ENCODE measurements at regions not wholly inside any gene's neighbourhood (a gene's known extent, or its start where the extent isn't known, plus 50 kb on each side); places are given as distances from the start of the nearest gene placed in this dataset.

DNA sequence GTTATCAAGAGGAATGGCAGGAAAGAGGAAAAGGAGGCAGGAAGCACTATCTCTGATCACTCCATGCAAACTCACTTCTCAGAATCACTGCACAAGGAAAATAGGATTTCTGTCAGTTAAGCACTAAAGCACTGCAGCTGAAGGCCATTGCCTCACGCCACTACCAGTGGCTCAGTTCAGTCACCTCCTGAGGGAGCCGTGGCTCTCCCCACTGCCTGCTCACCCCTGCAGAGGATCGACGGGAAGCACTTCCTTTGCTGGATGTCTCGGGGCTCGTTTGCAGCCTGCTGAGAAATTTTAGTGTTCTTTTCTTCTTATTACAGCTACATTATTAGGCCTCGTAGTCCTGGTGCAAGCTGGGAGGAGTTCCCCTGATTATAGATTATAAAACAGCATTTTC lies 90.1 kb upstream of the ADCY1 start:
- no peak overlapping the region for H3K4me3 ChIP-seq (ENCODE audit: low read length)

DNA sequence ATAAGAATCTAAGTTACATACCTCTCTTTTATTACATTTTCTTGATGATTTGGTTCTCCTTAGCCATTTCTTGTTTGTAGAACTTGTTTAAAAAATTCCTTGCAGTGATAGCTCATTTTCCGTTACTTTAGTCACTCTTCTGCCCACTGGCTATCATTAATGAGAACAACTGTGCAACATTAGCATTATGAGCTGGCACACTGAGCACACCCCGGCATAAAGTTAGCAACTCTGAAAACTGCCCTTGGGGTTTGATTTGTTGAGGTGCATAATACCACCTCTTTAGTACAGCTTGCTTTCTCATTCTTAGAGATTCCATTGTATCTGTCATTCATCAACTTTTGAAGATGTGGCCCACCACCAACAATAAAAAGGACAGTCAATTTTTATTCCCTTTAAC lies 87.6 kb upstream of the ADCY1 start:
- no peak overlapping the region for H3K4me3 ChIP-seq (ENCODE audit: low read length)
- no peak for DNase-seq (ENCODE audit: low read depth, low spot score)

More for the DNA sequence above, 90.1 kb upstream of the ADCY1 start:
- DNase-seq (ENCODE audit: low read depth, low spot score) = no peak

DNA sequence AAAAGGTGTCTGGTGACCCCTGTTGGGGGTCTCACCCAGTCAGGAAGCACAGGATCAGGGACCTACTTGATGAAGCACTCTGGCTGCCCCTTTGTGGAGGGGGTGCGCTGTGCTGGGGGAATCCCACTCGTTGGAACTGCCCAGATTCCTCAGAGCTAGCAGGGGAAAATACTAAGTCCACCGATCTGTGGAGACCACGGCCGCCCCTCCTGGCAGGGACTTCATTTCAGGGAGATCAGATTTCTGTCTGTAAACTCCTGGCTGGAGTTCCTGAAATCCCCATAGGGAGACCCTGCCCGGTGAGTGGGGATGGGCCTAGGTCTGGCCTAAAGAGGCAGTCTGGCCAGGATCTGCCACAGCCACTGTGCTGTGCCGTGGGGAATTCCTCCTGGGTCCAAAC lies 79.3 kb upstream of the ADCY1 start:
- no peak for DNase-seq (ENCODE audit: low read depth, low spot score)

DNA sequence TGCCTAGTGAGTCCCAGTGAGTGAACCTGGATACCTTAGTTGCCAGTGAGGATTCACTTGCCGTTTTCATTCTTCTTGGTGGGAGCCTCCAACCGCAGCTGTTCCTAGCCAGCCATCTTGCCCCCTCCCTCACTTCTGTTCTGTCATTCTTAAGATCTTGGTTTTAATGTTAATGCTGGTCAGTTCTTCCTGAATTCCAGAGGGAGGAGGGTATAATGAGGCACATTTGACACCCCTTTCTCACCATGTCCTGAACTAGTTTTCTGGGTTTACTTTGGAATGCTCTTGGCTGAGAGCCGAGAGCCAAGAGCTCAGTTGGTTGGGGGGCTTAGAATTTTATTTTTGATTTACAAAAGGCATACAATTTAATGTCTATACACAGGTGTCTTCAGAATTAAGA lies 78.5 kb upstream of the ADCY1 start:
- DNase-seq (ENCODE audit: low read depth, low spot score) = no peak
- no peak overlapping the region for H3K4me3 ChIP-seq (ENCODE audit: low read length)

More for the DNA sequence above, 79.3 kb upstream of the ADCY1 start:
- H3K4me3 ChIP-seq (ENCODE audit: low read length) = no peak overlapping the region

DNA sequence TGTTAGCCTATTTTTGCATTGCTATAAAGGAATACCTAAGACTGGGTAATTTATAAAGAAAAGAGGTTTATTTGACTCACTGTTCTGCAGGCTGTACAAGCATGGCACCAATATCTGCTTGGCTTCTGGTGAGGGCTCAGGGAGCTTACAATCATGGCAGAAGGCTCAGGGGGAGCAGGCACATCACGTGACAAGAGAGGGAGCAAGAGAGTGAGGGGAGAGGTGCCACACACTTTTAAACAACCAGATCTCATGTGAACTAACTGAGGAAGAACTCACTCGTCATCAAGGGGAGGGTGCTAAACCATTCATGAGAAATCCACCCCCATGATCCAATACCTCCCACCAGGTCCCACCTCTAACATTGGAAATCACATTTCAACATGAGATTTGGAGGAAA lies 73.9 kb upstream of the ADCY1 start:
- no peak for DNase-seq (ENCODE audit: low read depth, low spot score)
- H3K4me3 ChIP-seq (ENCODE audit: low read length) = no peak overlapping the region

DNA sequence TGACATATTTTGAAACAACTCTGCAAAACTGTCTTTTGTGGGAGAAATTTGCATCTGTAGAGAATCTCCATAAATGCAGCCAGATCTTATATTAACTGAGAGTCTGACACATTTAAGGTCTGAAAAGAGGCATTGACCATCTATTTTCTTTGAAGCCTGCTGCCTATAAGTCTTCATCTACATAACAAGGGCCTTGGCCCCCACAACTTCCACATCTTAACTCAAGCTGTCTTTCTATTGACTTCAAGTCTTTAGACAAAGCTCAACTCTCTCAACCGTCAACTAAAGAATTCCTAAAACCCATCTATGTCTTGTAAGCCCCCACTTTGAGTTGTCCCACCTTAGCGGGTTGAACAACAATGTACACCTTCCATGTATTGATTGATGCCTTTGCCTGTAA lies 72.4 kb upstream of the ADCY1 start:
- H3K4me3 ChIP-seq (ENCODE audit: low read length) = no peak overlapping the region
- no peak for DNase-seq (ENCODE audit: low read depth, low spot score)

DNA sequence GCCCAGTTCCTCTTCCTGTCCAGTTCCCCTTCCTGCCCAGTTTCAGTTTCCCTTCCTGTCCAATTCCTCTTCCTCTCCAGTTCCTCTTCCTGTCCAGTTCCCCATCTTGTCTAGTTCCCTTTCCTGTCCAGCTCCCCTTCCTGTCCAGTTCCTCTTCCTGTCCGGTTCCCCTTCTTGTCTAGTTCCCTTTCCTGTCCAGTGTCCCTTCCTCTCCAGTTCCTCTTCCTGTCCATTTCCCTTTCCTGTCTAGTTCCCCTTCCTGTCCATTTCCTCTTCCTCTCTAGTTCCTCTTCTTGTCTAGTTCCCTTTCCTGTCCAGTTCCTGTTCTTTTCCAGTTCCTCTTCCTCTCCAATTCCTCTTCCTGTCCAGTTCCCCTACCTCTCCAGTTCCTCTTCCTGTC lies 68.1 kb upstream of the ADCY1 start:
- no peak for DNase-seq (ENCODE audit: low read depth, low spot score)
- no peak overlapping the region for H3K4me3 ChIP-seq (ENCODE audit: low read length)

DNA sequence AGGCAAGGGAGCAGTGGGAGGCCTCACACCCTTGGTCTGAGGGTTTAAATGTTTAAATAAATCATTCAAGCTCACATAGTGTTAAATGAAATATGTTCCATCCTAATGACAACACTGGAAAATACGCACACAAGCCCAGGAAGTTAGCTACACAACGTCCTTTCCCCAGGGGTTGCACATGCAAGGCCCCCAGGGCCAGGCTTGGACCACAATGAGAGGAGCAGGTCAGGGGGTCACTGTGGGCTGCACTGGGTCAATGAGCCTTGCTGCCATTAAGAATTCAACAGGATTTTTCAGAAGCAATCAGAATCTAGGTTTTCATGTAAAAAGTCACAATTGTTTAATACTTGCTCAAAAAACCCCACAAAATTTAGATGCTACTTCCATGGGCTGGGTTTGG lies 64.9 kb upstream of the ADCY1 start:
- H3K4me3 ChIP-seq (ENCODE audit: low read length) = no peak overlapping the region

DNA sequence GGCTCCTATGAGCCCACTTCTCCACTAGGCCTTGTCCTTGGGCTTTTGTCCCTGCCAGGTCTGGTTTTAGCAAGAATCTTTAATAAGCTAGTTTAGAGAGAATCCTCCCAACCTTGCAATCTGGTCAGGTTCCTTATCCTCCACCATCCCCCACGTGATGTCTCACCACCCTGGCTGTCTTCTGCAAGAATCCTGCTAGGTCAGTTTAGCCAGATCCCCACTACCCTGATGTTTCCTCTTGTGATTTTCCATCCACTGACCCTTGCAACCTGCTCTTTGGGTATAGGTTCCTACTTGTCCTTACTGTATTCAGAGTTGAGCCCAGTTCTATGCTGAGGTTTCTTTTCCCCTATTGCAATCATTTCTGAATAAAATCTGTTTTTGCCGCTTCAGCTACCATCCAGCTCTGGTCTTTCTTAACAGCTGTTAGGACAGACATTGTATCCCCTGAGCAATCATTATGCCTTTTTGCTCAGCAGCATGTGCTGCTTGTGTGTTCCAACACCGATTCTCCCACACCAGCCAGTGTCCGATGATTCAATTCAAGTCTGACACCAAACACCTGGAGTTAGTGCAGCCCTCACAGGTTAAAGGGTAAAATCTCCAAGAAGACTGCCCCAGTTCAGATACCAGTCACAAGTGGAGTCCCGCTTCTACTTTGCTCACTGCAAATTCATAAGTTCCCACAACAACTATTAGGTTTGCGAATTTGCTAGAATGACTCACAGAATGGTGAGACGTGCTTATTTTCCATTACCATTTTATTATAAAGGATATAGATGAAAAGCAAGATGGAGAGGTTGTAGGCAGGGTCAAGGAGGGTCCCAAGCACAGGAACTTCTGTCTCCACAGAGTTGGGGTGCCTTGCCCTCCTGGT lies 62.2 kb upstream of the ADCY1 start:
- no peak for DNase-seq (ENCODE audit: low read depth, low spot score)

More for the DNA sequence above, 64.9 kb upstream of the ADCY1 start:
- no peak for DNase-seq (ENCODE audit: low read depth, low spot score)

DNA sequence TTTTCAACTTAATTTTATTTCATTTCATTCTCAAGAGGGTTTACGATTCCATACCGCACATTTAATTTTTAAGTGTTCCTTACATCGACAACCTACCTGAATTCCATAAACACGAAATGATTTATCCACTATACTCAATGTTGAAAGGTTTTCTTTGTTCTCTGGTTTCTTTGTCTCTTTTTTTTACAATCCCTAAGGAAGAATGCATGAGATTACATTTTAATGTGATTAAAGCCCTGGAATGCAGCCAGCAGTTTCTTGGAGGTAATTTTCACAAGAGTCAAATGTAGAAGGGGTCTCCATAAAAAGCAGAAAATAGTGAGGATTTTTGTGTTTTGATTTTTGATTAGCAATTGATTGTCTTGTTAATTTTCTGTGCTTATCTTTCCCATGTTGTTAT lies 59.2 kb upstream of the ADCY1 start:
- no peak overlapping the region for H3K4me3 ChIP-seq (ENCODE audit: low read length)
- no peak for DNase-seq (ENCODE audit: low read depth, low spot score)

More for the DNA sequence above, 62.2 kb upstream of the ADCY1 start:
- no peak overlapping the region for H3K4me3 ChIP-seq (ENCODE audit: low read length)

DNA sequence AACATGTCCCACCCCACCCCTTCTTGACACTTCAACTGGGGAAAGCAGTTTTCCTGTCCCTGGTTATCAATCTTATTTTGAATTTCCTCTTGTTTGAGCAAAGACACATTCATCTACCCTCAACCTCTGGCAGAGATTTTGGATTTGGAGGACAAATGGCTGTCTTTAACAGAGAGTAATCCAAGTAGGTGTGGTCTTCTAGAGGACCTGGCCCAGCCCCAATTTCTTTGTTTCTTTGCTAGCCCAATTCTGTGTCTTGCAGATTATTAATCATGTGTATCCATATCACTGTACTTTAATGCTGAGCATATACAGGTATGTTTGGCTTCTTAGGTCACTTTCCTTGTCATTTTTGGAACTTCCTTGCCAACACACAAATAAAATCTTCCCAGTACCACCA lies 58.8 kb upstream of the ADCY1 start:
- DNase-seq (ENCODE audit: low read depth, low spot score) = no peak
- no peak overlapping the region for H3K4me3 ChIP-seq (ENCODE audit: low read length)

Measured in Jurkat, Clone E6-1 (cell line).